Ishikawa (cell line): ENCODE measurements at regions not wholly inside any gene's neighbourhood (a gene's known extent, or its start where the extent isn't known, plus 50 kb on each side); places are given as distances from the start of the nearest gene placed in this dataset.

Experiments used
- EGR1 ChIP-seq: IDR thresholded peaks from 2 replicates; pipeline ENCODE4 v1.6.1; 2012
- EP300 ChIP-seq: IDR thresholded peaks from 2 replicates; pipeline ENCODE4 v1.6.1; 2012; ENCODE audit warnings: borderline replicate concordance
- RAD21 ChIP-seq: IDR thresholded peaks from 2 replicates; pipeline ENCODE4 v1.6.1; 2012; ENCODE audit warnings: low read depth
- TEAD4 ChIP-seq: IDR thresholded peaks from 2 replicates; pipeline ENCODE4 v1.6.1; 2012
- YY1 ChIP-seq: IDR thresholded peaks from 2 replicates; pipeline ENCODE4 v1.6.1; 2012; ENCODE audit warnings: low read depth
- TF ChIP-seq, protein P1 (sequence below): IDR thresholded peaks from 2 replicates; pipeline ENCODE4 v1.6.1; 2012

DNA sequence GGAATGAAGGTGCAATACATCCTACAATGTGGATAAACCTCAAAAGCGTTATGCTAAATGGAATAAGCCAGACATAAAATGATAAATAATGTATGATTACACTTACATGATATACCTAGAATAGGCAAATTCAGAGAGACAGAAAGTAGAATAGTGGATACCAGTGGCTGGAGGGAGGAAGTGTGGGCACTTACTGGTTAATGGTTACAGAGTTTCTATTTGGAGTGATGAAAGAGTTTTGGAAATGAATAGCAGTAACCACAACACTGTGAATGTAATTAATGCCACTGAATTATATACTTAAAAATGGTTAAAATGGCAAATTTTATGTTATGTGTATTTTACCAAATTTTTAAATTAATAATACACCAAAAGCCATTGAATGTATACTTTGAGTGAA is 71.4 kb upstream of the CST7 start:
- TF ChIP-seq, protein P1, sequence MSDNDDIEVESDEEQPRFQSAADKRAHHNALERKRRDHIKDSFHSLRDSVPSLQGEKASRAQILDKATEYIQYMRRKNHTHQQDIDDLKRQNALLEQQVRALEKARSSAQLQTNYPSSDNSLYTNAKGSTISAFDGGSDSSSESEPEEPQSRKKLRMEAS: no peak
- TF ChIP-seq TEAD4: no peak
- no peak for TF ChIP-seq YY1
- no peak for TF ChIP-seq EGR1
- TF ChIP-seq RAD21: no peak
- TF ChIP-seq EP300: no peak
